Upper lobe of right lung (tissue), 1 donor: ENCODE measurements at regions not wholly inside any gene's neighbourhood (a gene's known extent, or its start where the extent isn't known, plus 50 kb on each side); places are given as distances from the start of the nearest gene placed in this dataset.
A peak's percentile ranks its signal among the peaks of the same experiment; 100 is the strongest.

Source experiments
- ATAC-seq: fragments of 200-7000 bp; cut with Tn5 transposase; one replicate; pipeline ENCODE4 v1.9.1; 2020; ENCODE audit warnings: mild to moderate bottlenecking, moderate library complexity
- DNase-seq: peaks from one replicate; pipeline ENCODE4 v3.0.0-alpha.2; 2020
- H3K27ac ChIP-seq: fragments of 200-600 bp; one replicate; pipeline ENCODE4 v1.8.0; 2022
- H3K27me3 ChIP-seq: fragments of 200-600 bp; one replicate; pipeline ENCODE4 v1.8.0; 2022; ENCODE audit warnings: mild to moderate bottlenecking
- H3K36me3 ChIP-seq: fragments of 200-600 bp; one replicate; pipeline ENCODE4 v1.8.0; 2022
- H3K4me1 ChIP-seq: fragments of 200-600 bp; one replicate; pipeline ENCODE4 v1.8.0; 2022
- H3K4me3 ChIP-seq: fragments of 200-600 bp; one replicate; pipeline ENCODE4 v1.8.0; 2022; ENCODE audit warnings: mild to moderate bottlenecking
- H3K9me3 ChIP-seq: fragments of 200-600 bp; one replicate; pipeline ENCODE4 v1.8.0; 2022
- intact Hi-C: fragments of 100-400 bp; cut with DNase I; formaldehyde crosslinking; loops from one replicate; pipeline ENCODE4 v1.11.0; 2022
- TF ChIP-seq, protein P1 (sequence below): fragments of 200-600 bp; IDR thresholded peaks from one replicate; pipeline ENCODE4 v1.8.0; 2022; ENCODE audit warnings: antibody characterized with exemption
- donor health status: DM: no; HTN: yes; CAD: no; lungs with severe emphysema.

GRCh38 chr3:188940573-188940932, 231.2 kb upstream of the TPRG1 start:
- Histone ChIP-seq H3K36me3 (no peaks in the 10 kb centered on the region), H3K27me3 (no peaks in the 10 kb centered on the region), H3K4me1 (peaks cover 25% of the 10 kb centered on the region), H3K4me3 (no peak overlapping the region), H3K27ac (peak overlapping the region; percentile 59), H3K9me3 (no peaks in the 10 kb centered on the region)
- intact Hi-C loops: no loop called here
- TF ChIP-seq, protein P1, sequence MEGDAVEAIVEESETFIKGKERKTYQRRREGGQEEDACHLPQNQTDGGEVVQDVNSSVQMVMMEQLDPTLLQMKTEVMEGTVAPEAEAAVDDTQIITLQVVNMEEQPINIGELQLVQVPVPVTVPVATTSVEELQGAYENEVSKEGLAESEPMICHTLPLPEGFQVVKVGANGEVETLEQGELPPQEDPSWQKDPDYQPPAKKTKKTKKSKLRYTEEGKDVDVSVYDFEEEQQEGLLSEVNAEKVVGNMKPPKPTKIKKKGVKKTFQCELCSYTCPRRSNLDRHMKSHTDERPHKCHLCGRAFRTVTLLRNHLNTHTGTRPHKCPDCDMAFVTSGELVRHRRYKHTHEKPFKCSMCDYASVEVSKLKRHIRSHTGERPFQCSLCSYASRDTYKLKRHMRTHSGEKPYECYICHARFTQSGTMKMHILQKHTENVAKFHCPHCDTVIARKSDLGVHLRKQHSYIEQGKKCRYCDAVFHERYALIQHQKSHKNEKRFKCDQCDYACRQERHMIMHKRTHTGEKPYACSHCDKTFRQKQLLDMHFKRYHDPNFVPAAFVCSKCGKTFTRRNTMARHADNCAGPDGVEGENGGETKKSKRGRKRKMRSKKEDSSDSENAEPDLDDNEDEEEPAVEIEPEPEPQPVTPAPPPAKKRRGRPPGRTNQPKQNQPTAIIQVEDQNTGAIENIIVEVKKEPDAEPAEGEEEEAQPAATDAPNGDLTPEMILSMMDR: no peak
- DNase-seq: no peak
- ATAC-seq: peak; percentile 62

- TF ChIP-seq, protein P1: no peak
- H3K4me1 ChIP-seq: peaks cover 28% of the 10 kb centered on the region
- H3K4me3 ChIP-seq: no peak overlapping the region
- no peaks in the 10 kb centered on the region for H3K9me3 ChIP-seq
- H3K27ac ChIP-seq: peak overlapping the region; percentile 59
- no peaks in the 10 kb centered on the region for H3K27me3 ChIP-seq
- intact Hi-C loops: no loop called here
- no peaks in the 10 kb centered on the region for H3K36me3 ChIP-seq
- DNase-seq: no peak
- peak; percentile 85 for ATAC-seq
Measured at GRCh38 chr3:188941103-188941502, 230.7 kb upstream of the TPRG1 start.

DNA sequence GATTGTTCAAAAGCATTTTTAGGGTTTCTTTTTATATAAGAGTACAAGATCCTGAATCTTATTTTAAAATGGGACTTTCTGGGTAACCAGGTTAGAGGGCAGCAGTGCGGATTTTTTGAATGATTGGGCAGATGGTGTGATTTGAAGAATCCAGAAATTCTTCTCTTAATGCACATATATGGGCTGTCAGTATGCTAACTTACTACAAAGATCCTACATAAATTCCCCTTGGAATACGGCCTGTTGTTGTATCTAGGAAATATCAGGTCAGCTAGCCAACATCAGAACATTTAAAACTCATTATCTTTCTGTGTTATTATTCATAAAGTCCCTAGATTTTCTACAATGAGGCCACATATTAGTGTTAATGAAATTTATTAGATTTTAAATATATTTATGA, 229.6 kb upstream of the TPRG1 start:
- Histone ChIP-seq H3K4me1 (peaks cover 36% of the 10 kb centered on the region), H3K27me3 (no peaks in the 10 kb centered on the region), H3K9me3 (no peaks in the 10 kb centered on the region), H3K36me3 (no peaks in the 10 kb centered on the region), H3K27ac (peak overlapping the region; percentile 59), H3K4me3 (no peak overlapping the region)
- ATAC-seq: no peak
- no peak for DNase-seq
- intact Hi-C loops: no loop called here
- TF ChIP-seq, protein P1: no peak

- TF ChIP-seq, protein P1: no peak
- Histone ChIP-seq H3K4me1 (peaks cover 42% of the 10 kb centered on the region), H3K9me3 (no peaks in the 10 kb centered on the region)
Measured at GRCh38 chr3:188943591-188943990, 228.2 kb upstream of the TPRG1 start.

GRCh38 chr3:188944108-188944507, 227.7 kb upstream of the TPRG1 start:
- ATAC-seq (no peak), DNase-seq (no peak)
- H3K9me3 ChIP-seq: no peaks in the 10 kb centered on the region
- no peak overlapping the region for H3K4me3 ChIP-seq
- no peaks in the 10 kb centered on the region for H3K27me3 ChIP-seq
- intact Hi-C loops: no loop called here
- peak overlapping the region; percentile 19 for H3K27ac ChIP-seq
- H3K4me1 ChIP-seq: peaks cover 47% of the 10 kb centered on the region
- TF ChIP-seq, protein P1: no peak
- H3K36me3 ChIP-seq: no peaks in the 10 kb centered on the region

More at GRCh38 chr3:188943591-188943990, 228.2 kb upstream of the TPRG1 start:
- H3K36me3 ChIP-seq: no peaks in the 10 kb centered on the region
- DNase-seq (no peak), ATAC-seq (no peak)
- no peak overlapping the region for H3K4me3 ChIP-seq
- intact Hi-C loops: no loop called here
- H3K27ac ChIP-seq: peak overlapping the region; percentile 38
- H3K27me3 ChIP-seq: no peaks in the 10 kb centered on the region
